NCI-H2196 (cell line): ENCODE measurements at regions not wholly inside any gene's neighbourhood (a gene's known extent, or its start where the extent isn't known, plus 50 kb on each side); places are given as distances from the start of the nearest gene placed in this dataset.
"Not testable (repeated sequence)": the region's sequence is repeated elsewhere in the genome, so short reads cannot be mapped to it uniquely, and the experiment has no call there.

Experiments
- DNase-seq: peaks from one replicate; lab custom pipeline; 2025; ENCODE audit not compliant: unreplicated experiment; lab: John Stamatoyannopoulos, UW

DNA sequence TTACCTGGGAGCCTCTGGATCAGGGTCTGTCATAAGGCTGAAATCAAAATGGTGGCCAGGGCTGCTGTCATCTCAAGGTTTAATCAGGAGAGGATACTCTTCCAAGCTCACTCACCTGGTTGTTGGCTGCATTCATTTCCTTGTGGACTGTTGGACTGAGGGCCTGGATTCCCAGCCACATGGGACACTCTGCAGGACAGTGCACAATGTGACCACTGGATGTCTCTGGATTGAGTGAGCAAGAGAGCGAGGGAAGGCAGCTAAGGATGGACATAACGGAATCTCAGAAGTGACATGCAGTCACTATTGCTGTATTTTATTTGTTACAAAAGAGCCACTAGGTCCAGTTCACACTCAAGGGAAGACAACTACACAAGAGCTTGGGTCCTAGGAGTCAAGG, 229.1 kb downstream of the S1PR1 start:
- DNase-seq = no peak

- peak; percentile 3 for DNase-seq
These were observed 237.3 kb downstream of the S1PR1 start for GRCh38 chr1:101474039-101474665.

DNA sequence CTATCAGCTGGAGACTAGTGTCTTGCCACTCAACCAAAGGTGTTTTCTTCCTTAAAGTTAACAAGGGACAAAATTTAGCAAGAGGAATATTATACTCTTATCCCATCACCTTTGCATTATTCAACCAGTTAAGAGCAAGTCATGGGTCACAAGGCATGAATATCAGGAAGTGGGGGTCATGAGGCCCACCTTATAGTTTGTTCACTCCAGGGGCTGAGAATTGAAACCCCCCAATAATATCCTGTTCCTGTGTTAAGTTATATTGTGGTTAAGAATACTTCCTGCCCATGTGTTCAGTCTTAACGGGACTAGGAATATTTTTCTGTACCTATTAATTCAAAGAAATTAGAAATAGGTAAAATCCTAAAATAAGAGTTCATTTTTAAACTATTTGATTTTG, 239.7 kb downstream of the S1PR1 start:
- DNase-seq = no peak

GRCh38 chr1:101479945-101480344, 243.1 kb downstream of the S1PR1 start:
- DNase-seq = no peak

GRCh38 chr1:101482306-101482705, 245.5 kb downstream of the S1PR1 start:
- DNase-seq = no peak

GRCh38 chr1:101483982-101484688, 247.3 kb downstream of the S1PR1 start:
- no peak for DNase-seq

GRCh38 chr1:101484689-101485338, 248.0 kb downstream of the S1PR1 start:
- DNase-seq = no peak

- DNase-seq = no peak
These were observed 248.9 kb downstream of the S1PR1 start for GRCh38 chr1:101485712-101486111.

DNA sequence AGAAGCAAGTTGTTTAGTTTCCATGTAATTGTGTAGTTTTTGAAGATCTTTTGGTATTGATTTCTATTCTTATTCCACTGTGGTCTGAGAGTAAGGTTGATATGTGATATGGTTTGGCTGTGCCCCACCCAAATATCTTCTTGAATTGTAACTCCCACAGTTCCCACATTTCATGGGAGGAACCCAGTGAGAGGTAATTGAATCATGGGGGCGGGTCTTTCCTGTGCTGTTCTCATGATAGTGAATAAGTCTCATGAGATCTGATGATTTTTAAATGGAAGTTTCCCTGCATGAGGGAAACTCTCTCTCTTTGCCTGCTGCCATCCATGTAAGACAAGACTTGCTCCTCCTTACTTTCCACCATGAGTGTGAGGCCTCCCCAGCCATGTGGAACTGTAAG, 255.3 kb downstream of the S1PR1 start:
- DNase-seq = not testable (repeated sequence)

DNA sequence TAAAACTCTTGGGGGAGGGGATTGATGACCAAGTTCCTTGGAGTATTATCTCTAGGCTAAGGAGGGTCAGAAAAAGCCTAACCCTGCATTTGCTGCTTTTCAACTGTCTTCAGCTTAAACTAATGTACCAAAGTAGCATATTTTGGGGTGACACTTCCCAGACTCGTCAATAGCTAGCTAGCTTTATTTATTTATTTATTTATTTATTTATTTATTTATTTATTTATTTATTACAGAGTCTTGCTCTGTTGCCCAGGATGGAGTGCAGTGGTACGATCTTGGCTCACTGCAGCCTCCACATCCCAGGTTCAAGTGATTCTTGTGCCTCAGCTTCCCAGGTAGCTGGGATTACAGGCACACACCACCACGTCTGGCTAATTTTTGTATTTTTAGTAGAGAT, 257.1 kb downstream of the S1PR1 start:
- not testable (repeated sequence) for DNase-seq

DNA sequence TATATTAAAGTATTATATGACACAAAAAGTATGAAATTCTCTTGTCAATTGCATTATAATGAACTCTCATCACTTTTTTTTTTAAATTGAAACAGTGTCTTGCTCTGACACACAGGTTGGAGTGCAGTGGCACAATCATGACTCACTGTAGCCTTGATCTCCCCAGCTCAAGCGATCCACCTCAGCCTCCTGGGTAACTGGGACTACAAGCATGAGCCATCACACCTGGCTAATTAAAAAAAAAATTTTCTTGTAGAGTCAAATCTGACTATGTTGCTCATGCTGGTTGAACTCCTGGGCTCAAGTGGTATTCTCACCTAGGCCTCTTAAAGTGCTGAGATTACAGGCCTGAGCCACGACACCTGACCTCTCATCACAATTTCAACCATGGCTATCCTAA, 259.3 kb downstream of the S1PR1 start:
- no peak for DNase-seq

GRCh38 chr1:101497881-101498559, 261.2 kb downstream of the S1PR1 start:
- DNase-seq = no peak

- not testable (repeated sequence) for DNase-seq
These were observed 267.3 kb downstream of the S1PR1 start for GRCh38 chr1:101504106-101504505.

GRCh38 chr1:101505240-101505639, 268.4 kb downstream of the S1PR1 start:
- DNase-seq = not testable (repeated sequence)

DNA sequence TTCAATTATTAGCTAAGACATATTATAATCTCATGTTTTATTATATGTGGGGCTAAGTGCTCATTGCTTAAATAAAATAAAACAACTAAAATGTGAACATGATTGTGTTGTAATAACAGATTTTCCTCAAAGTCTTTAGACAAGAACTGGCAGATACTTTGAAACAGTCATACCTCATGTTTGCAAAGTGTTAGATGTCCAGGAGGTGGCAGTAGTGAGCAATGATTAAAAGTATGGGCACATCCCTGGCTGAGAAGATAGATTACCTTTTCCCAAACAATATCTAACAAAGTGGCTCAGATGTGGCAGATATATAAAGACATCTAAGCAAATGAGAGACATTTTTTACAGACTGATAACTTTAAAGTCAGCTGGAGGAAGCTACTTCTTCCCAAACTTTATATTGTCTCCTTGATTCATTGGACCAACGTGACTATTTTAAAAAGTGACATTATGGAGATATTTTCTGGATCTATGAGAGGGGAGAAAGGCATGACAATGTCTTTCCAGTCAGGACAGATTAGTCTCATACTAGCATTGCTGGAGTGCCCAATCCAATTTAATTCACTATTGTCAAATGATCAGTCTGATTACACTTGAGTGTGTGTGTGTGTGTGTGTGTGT, 269.8 kb downstream of the S1PR1 start:
- DNase-seq = peak; percentile 57

GRCh38 chr1:101507547-101507971, 270.7 kb downstream of the S1PR1 start:
- DNase-seq = no peak

- DNase-seq = no peak
These were observed 272.1 kb downstream of the S1PR1 start for GRCh38 chr1:101508913-101509312.

- DNase-seq = no peak
These were observed 272.6 kb downstream of the S1PR1 start for GRCh38 chr1:101509370-101509769.

DNA sequence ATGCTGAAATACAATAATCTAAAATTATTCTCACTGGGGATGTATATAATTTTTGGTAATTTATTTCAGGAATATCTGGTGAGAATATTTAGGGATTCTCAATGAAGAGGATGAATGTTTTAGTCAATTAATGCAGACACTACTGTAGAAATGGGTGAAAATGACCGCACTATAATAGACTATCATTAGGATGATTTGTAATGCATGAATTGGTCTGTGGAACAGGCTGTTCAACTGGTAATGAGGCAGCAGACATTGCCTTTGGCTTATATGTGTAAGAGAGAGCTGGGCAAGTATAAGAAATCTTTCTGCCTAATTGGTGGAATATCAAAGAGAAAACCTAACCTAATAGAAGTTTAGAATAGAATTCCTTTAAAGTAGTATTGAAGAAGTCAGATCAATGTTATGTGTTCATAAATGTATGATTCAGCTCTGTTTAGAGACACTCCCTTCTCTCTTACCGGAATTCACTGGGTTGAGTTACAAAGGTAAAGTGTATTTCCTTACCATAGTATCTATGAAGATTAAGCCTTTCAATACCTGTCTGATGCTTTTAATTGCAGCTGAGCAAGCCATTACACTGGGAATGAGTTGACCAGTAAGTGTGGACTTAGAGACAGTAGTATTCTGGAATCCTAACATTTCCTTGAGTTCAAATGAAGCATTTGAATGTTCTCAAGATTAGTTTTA, 274.5 kb downstream of the S1PR1 start:
- DNase-seq = no peak

DNA sequence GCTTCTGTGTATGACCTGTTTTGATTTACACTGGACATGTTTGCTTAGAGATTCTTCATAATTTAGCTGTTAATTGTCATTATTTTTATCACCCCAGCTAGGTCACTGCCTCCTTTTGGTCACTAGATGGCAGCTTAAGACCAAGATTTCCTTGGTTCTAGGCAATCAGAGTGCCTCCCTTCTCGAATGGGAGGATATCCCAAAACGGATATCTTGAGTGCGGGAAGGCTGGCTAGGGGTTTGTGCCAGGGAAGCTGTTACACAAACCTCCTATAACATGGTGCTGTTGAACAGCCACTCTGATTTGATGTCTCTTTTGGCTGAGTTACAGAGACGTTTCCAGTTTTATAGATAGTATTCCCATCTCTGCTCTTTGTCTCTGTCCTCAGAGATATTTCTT, 283.5 kb downstream of the S1PR1 start:
- DNase-seq = peak; percentile 33

- DNase-seq = no peak
These were observed 285.7 kb downstream of the S1PR1 start for GRCh38 chr1:101522486-101522885.
